Stomach smooth muscle (tissue), 2 donors: ENCODE measurements at regions not wholly inside any gene's neighbourhood (a gene's known extent, or its start where the extent isn't known, plus 50 kb on each side); places are given as distances from the start of the nearest gene placed in this dataset.
"Not testable (repeated sequence)": the region's sequence is repeated elsewhere in the genome, so short reads cannot be mapped to it uniquely, and the experiment has no call there.

Experiments
- H3K27ac ChIP-seq: one replicate; pipeline ENCODE4 v1.7.0; 2013; ENCODE audit warnings: mild to moderate bottlenecking, low read length, inconsistent platforms
- H3K27me3 ChIP-seq, 2 donors: one replicate each; pipeline ENCODE4 v1.7.0; 2013; ENCODE audit warnings: low read length in 2 of 2; ENCODE audit not compliant: insufficient read depth in 2 of 2, control insufficient read depth in 1 of 2
- H3K36me3 ChIP-seq, 2 donors: one replicate each; pipeline ENCODE4 v1.7.0; 2013; ENCODE audit warnings: low read length in 2 of 2; ENCODE audit not compliant: control insufficient read depth in 2 of 2, insufficient read depth in 2 of 2
- H3K4me1 ChIP-seq: one replicate; pipeline ENCODE4 v1.7.0; 2013; ENCODE audit warnings: low read length; ENCODE audit not compliant: control insufficient read depth, insufficient read depth
- H3K4me3 ChIP-seq, 2 donors: one replicate each; pipeline ENCODE4 v1.7.0; 2013; ENCODE audit warnings: low read length in 2 of 2
- H3K9ac ChIP-seq, 2 donors: one replicate each; pipeline ENCODE4 v1.7.0; 2013; ENCODE audit warnings: low read length in 2 of 2, mild to moderate bottlenecking in 1 of 2
- H3K9me3 ChIP-seq, 2 donors: one replicate each; pipeline ENCODE4 v1.7.0; 2013; ENCODE audit warnings: low read length in 2 of 2; ENCODE audit not compliant: control insufficient read depth in 2 of 2
- donor health status: healthy.
- donor health status: Pancreatic carcinoma.

- Histone ChIP-seq H3K27me3 (no peaks in the 10 kb centered on the region), H3K4me3 (no peak overlapping the region), H3K9me3 (no peaks in the 10 kb centered on the region), H3K36me3 (no peaks in the 10 kb centered on the region), H3K9ac (no peak overlapping the region), H3K27ac (no peak overlapping the region), H3K4me1 (no peaks in the 10 kb centered on the region)
Observed at GRCh38 chr9:71612889-71613288, 155.4 kb downstream of the CEMIP2 start.

DNA sequence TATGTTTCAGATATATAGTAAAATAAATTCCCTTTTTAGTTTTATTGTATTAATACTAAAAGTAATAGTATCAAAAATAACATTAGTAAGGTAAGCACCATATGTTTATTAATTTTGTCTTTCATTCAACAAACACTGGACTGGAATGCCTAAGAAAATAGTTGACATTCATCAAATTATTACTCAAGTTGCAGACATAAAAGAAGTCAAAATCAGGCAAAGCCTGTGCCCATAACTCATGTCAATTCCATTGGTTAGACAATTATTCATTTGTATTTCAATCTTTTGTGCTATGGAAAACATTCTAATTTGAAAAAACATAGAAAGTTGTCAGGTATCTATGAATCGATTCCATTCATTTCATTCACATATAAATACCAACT is 158.9 kb downstream of the CEMIP2 start:
- H3K4me3 ChIP-seq = no peak overlapping the region
- H3K9me3 ChIP-seq = no peaks in the 10 kb centered on the region
- H3K27me3 ChIP-seq = no peaks in the 10 kb centered on the region

GRCh38 chr9:71608825-71609447 is 159.4 kb downstream of the CEMIP2 start:
- Histone ChIP-seq H3K9ac (no peak overlapping the region), H3K9me3 (no peaks in the 10 kb centered on the region), H3K36me3 (no peaks in the 10 kb centered on the region), H3K27ac (no peak overlapping the region), H3K4me3 (no peak overlapping the region), H3K4me1 (no peaks in the 10 kb centered on the region), H3K27me3 (no peaks in the 10 kb centered on the region)

More for the DNA sequence above, 158.9 kb downstream of the CEMIP2 start:
- Histone ChIP-seq H3K9ac (no peak overlapping the region), H3K27ac (no peak overlapping the region), H3K4me1 (no peaks in the 10 kb centered on the region), H3K36me3 (no peaks in the 10 kb centered on the region)

DNA sequence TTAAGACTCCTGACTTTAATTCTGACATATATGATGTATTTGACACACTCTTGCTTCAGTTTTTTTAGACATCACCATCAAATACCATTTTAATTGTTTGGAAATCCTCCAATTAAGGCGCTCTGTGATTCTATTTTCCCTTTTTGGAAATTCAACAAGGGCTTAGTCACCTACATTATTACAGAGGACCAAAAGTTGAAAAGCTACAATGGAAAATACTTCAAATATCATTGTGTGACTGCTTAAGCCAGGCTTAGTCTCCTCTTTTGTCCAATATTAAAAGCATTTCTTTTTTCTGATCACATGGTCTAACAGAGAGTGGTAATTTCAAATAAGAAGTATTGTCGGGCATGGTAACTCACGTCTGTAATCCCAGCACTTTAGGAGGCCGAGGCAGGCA is 160.3 kb downstream of the CEMIP2 start:
- Histone ChIP-seq H3K9ac (no peak overlapping the region), H3K4me3 (no peak overlapping the region), H3K4me1 (no peaks in the 10 kb centered on the region), H3K9me3 (no peaks in the 10 kb centered on the region), H3K27ac (no peak overlapping the region), H3K36me3 (no peaks in the 10 kb centered on the region), H3K27me3 (no peaks in the 10 kb centered on the region)

DNA sequence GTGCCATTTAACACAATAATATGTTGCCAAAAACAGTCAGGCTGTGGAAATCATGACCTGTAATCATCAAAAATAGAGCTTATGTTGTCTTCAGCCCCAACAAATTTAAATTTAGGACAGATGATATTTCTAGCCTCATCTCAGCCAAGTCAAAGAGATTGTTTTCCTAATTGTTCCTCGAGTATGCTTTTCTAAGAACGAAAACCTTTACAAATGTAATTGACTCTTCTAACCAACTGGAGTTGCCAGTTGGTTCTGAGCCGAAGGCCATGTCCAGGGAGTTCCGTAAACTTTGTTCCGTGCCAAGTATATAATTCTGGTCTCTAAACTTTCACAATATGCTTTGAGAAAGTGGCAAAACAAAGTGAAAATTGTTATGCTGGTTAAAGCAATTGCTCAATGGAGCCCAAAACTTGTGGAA is 160.8 kb downstream of the CEMIP2 start:
- no peak overlapping the region for H3K9ac ChIP-seq
- H3K4me3 ChIP-seq = no peak overlapping the region
- no peaks in the 10 kb centered on the region for H3K36me3 ChIP-seq
- no peaks in the 10 kb centered on the region for H3K4me1 ChIP-seq
- no peaks in the 10 kb centered on the region for H3K27me3 ChIP-seq
- no peaks in the 10 kb centered on the region for H3K9me3 ChIP-seq
- no peak overlapping the region for H3K27ac ChIP-seq

DNA sequence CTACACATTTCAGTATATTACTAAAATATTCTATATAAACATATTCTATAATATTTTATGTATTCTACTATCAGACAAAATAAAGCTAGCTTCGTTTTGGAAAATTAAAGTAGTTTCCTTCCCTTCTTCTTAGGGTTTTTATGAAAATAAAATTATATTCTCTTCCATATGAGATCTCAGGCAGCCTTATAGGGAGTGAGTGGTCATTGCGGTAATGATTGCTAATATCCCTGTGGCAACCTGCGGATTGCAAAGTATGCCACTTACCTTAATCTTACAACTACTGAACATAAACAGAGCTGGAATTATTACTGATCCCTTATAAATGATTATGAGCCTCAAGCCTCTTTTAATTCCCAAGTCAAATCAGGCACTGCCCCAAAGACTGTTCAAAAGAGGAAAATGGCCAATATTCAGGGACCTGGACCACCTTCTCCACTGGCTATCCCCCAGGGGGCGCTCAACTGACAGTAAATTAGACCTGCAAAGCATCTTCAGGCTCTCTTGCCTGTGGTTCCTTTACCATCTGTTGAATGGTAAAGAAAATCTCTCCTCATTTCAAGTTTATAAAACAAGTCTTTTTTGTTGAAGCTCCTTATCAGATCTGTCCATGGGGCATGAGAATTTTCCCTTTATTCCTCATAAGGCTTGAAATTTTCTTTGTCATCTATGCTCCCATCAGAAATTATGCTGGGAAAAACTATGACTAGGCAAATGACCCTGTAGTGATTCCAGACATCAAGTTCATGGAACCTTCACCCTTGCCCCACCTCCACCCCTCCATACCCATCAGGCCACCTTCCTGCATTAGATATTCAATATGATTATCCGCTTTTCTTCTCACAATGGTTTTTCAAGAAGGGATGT is 163.9 kb downstream of the CEMIP2 start:
- no peak overlapping the region for H3K9ac ChIP-seq
- H3K9me3 ChIP-seq = no peaks in the 10 kb centered on the region
- H3K4me1 ChIP-seq = no peaks in the 10 kb centered on the region
- H3K36me3 ChIP-seq = no peaks in the 10 kb centered on the region
- H3K4me3 ChIP-seq = no peak overlapping the region
- H3K27ac ChIP-seq = no peak overlapping the region
- no peaks in the 10 kb centered on the region for H3K27me3 ChIP-seq

GRCh38 chr9:71602652-71603051 is 165.7 kb downstream of the CEMIP2 start:
- Histone ChIP-seq H3K4me1 (no peaks in the 10 kb centered on the region), H3K27ac (no peak overlapping the region), H3K27me3 (no peaks in the 10 kb centered on the region), H3K9me3 (no peaks in the 10 kb centered on the region), H3K4me3 (no peak overlapping the region), H3K36me3 (no peaks in the 10 kb centered on the region), H3K9ac (no peak overlapping the region)

- not testable (repeated sequence) for H3K27ac ChIP-seq, H3K4me1 ChIP-seq, H3K9me3 ChIP-seq, H3K9ac ChIP-seq, H3K27me3 ChIP-seq, H3K4me3 ChIP-seq, H3K36me3 ChIP-seq
Observed at GRCh38 chr9:71595762-71596161, 172.6 kb downstream of the CEMIP2 start.

DNA sequence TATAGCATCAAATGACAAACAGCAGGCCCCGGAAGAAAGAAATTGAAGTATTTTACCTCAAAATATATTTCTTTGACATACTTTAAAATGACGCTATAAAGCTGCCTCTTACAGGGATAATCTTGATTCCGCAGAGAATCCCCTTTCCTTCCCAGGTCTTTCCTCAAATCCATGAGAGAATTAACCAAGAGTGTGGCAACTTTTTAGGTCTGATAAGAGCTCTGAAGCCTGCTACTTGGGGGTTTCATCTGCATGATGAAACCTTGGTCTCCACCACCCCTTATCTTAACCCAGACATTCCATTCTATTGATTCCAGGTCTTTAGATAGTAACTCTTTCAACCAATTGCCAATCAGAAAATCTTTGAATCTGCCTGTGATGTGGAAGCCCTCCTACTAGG is 173.8 kb downstream of the CEMIP2 start:
- Histone ChIP-seq H3K4me1 (no peaks in the 10 kb centered on the region), H3K27me3 (no peaks in the 10 kb centered on the region), H3K27ac (no peak overlapping the region), H3K36me3 (no peaks in the 10 kb centered on the region), H3K4me3 (no peak overlapping the region), H3K9me3 (no peaks in the 10 kb centered on the region), H3K9ac (no peak overlapping the region)

GRCh38 chr9:71592400-71592799 is 175.9 kb downstream of the CEMIP2 start:
- Histone ChIP-seq H3K27ac (no peak overlapping the region), H3K27me3 (no peaks in the 10 kb centered on the region), H3K4me3 (no peak overlapping the region), H3K9ac (no peak overlapping the region), H3K36me3 (no peaks in the 10 kb centered on the region), H3K9me3 (no peaks in the 10 kb centered on the region), H3K4me1 (no peaks in the 10 kb centered on the region)

DNA sequence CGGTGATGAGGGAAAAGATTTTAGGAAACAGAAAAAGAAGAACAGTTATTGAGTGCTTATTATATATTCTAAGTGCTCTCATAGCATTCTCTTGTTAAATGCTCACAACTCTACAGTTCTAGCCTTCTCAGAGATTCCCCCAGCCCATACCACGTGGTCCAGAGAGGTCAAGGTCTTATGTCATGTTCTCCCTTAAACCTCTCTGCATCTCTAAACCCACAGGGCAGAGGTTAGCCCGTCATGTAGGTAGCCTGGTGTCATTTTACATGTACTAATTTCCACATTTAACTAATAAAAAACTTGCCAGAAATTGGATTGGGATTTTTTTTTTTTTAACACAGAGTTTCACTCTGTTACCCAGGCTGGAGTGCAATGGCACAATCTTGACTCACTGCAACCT is 178.0 kb downstream of the CEMIP2 start:
- no peaks in the 10 kb centered on the region for H3K9me3 ChIP-seq
- H3K27me3 ChIP-seq = no peaks in the 10 kb centered on the region
- no peaks in the 10 kb centered on the region for H3K36me3 ChIP-seq
- H3K27ac ChIP-seq = no peak overlapping the region
- no peak overlapping the region for H3K9ac ChIP-seq
- no peaks in the 10 kb centered on the region for H3K4me1 ChIP-seq
- H3K4me3 ChIP-seq = no peak overlapping the region
